IgD-negative memory B cell (primary cell): ENCODE measurements at regions not wholly inside any gene's neighbourhood (a gene's known extent, or its start where the extent isn't known, plus 50 kb on each side); places are given as distances from the start of the nearest gene placed in this dataset.

Experiments
- H3K27ac Mint-ChIP-seq, 3 donors: one replicate each; pipeline ENCODE4 v1.8.0; 2020 to 2022; ENCODE audit warnings: mild to moderate bottlenecking in 3 of 3, mixed read lengths in 3 of 3, moderate library complexity in 1 of 3
- H3K27me3 Mint-ChIP-seq: one replicate; pipeline ENCODE4 v1.8.0; 2021; ENCODE audit warnings: mixed read lengths
- H3K36me3 Mint-ChIP-seq: one replicate; pipeline ENCODE4 v1.8.0; 2020; ENCODE audit warnings: mild to moderate bottlenecking, mixed read lengths
- H3K4me1 Mint-ChIP-seq, 3 donors: one replicate each; pipeline ENCODE4 v1.8.0; 2020 to 2022; ENCODE audit warnings: mixed read lengths in 3 of 3, mild to moderate bottlenecking in 1 of 3
- H3K4me3 Mint-ChIP-seq, 4 donors: one replicate each; pipeline ENCODE4 v1.8.0; 2020 to 2022; ENCODE audit warnings: mild to moderate bottlenecking in 4 of 4, mixed read lengths in 4 of 4, moderate library complexity in 3 of 4
- H3K9me3 Mint-ChIP-seq, 3 donors: one replicate each; pipeline ENCODE4 v1.8.0; 2020 to 2021; ENCODE audit warnings: mixed read lengths in 3 of 3, mild to moderate bottlenecking in 1 of 3

GRCh38 chr1:38578271-38578951 lies 281.2 kb downstream of the RRAGC start:
- Mint-ChIP-seq H3K36me3 (peaks cover 2% of the 10 kb centered on the region), H3K27ac (no peak overlapping the region), H3K27me3 (peaks cover 30% of the 10 kb centered on the region)

GRCh38 chr1:38577937-38578270 lies 281.7 kb downstream of the RRAGC start:
- H3K27me3 Mint-ChIP-seq = peaks cover 30% of the 10 kb centered on the region
- peak overlapping the region in 3 of 4 donors; percentile 70 to 90 (median 71) for H3K4me3 Mint-ChIP-seq
- peaks cover 0 to 2% (median under 1%) of the 10 kb centered on the region in 3 donors for H3K9me3 Mint-ChIP-seq
- peaks cover 0 to 5% (median 3%) of the 10 kb centered on the region in 3 donors for H3K4me1 Mint-ChIP-seq
- no peaks in the 10 kb centered on the region for H3K36me3 Mint-ChIP-seq
- H3K27ac Mint-ChIP-seq = no peak overlapping the region

More at GRCh38 chr1:38578271-38578951, 281.2 kb downstream of the RRAGC start:
- H3K9me3 Mint-ChIP-seq = peaks cover 2 to 4% (median 2%) of the 10 kb centered on the region in 3 donors
- H3K4me1 Mint-ChIP-seq = peaks cover 0 to 5% (median 3%) of the 10 kb centered on the region in 3 donors
- H3K4me3 Mint-ChIP-seq = peak overlapping the region in 2 of 4 donors; percentile 70 to 90

GRCh38 chr1:38577385-38577784 lies 282.2 kb downstream of the RRAGC start:
- peaks cover 0 to 2% (median 0%) of the 10 kb centered on the region in 3 donors for H3K9me3 Mint-ChIP-seq
- peaks cover 31% of the 10 kb centered on the region for H3K27me3 Mint-ChIP-seq
- no peak overlapping the region for H3K27ac Mint-ChIP-seq
- no peaks in the 10 kb centered on the region for H3K36me3 Mint-ChIP-seq
- peak overlapping the region in 1 of 4 donors; percentile 12 for H3K4me3 Mint-ChIP-seq
- peaks cover under 1 to 5% (median 3%) of the 10 kb centered on the region in 3 donors for H3K4me1 Mint-ChIP-seq

- peaks cover 35% of the 10 kb centered on the region for H3K27me3 Mint-ChIP-seq
- no peaks in the 10 kb centered on the region for H3K36me3 Mint-ChIP-seq
- H3K4me3 Mint-ChIP-seq = no peak overlapping the region
- peaks cover 1 to 5% (median 3%) of the 10 kb centered on the region in 3 donors for H3K4me1 Mint-ChIP-seq
- H3K9me3 Mint-ChIP-seq = no peaks in the 10 kb centered on the region
- no peak overlapping the region for H3K27ac Mint-ChIP-seq
These were observed 283.3 kb downstream of the RRAGC start for GRCh38 chr1:38576241-38576640.

- Mint-ChIP-seq H3K27ac (peak overlapping the region in 1 of 3 donors; percentile 27), H3K36me3 (peaks cover 2% of the 10 kb centered on the region), H3K27me3 (peaks cover 14% of the 10 kb centered on the region), H3K4me3 (no peak overlapping the region), H3K9me3 (no peaks in the 10 kb centered on the region), H3K4me1 (peaks cover 0 to 1% (median 0%) of the 10 kb centered on the region in 3 donors)
These were observed 287.8 kb downstream of the RRAGC start for GRCh38 chr1:38571726-38572125.

GRCh38 chr1:38570657-38570975 lies 289.0 kb downstream of the RRAGC start:
- H3K27ac Mint-ChIP-seq = no peak overlapping the region
- H3K27me3 Mint-ChIP-seq = peaks cover 14% of the 10 kb centered on the region
- H3K36me3 Mint-ChIP-seq = peaks cover 2% of the 10 kb centered on the region
- peaks cover 0 to 1% (median 0%) of the 10 kb centered on the region in 3 donors for H3K4me1 Mint-ChIP-seq
- no peaks in the 10 kb centered on the region for H3K9me3 Mint-ChIP-seq
- peak overlapping the region in 1 of 4 donors; percentile 2 for H3K4me3 Mint-ChIP-seq

GRCh38 chr1:38569932-38570656 lies 289.5 kb downstream of the RRAGC start:
- Mint-ChIP-seq H3K4me1 (peaks cover 0 to 1% (median 0%) of the 10 kb centered on the region in 3 donors), H3K27me3 (peaks cover 14% of the 10 kb centered on the region), H3K9me3 (no peaks in the 10 kb centered on the region), H3K4me3 (peak overlapping the region in 1 of 4 donors; percentile 2), H3K36me3 (peaks cover 2% of the 10 kb centered on the region), H3K27ac (no peak overlapping the region)

- H3K4me1 Mint-ChIP-seq = peaks cover 0 to 4% (median 1%) of the 10 kb centered on the region in 3 donors
- no peak overlapping the region for H3K27ac Mint-ChIP-seq
- H3K36me3 Mint-ChIP-seq = peaks cover 2% of the 10 kb centered on the region
- no peak overlapping the region for H3K4me3 Mint-ChIP-seq
- H3K27me3 Mint-ChIP-seq = peaks cover 11% of the 10 kb centered on the region
- no peaks in the 10 kb centered on the region for H3K9me3 Mint-ChIP-seq
These were observed 291.3 kb downstream of the RRAGC start for GRCh38 chr1:38568061-38568857.

- Mint-ChIP-seq H3K4me1 (peaks cover 0 to 5% (median under 1%) of the 10 kb centered on the region in 3 donors), H3K4me3 (no peak overlapping the region), H3K27ac (no peak overlapping the region), H3K27me3 (peaks cover 10% of the 10 kb centered on the region), H3K36me3 (peaks cover 2% of the 10 kb centered on the region), H3K9me3 (no peaks in the 10 kb centered on the region)
These were observed 292.2 kb downstream of the RRAGC start for GRCh38 chr1:38567401-38567800.

GRCh38 chr1:38565020-38565491 lies 294.5 kb downstream of the RRAGC start:
- peaks cover 3% of the 10 kb centered on the region for H3K27me3 Mint-ChIP-seq
- H3K27ac Mint-ChIP-seq = no peak overlapping the region
- H3K9me3 Mint-ChIP-seq = no peaks in the 10 kb centered on the region
- no peaks in the 10 kb centered on the region for H3K36me3 Mint-ChIP-seq
- H3K4me3 Mint-ChIP-seq = no peak overlapping the region
- H3K4me1 Mint-ChIP-seq = peaks cover 0 to 15% (median 0%) of the 10 kb centered on the region in 3 donors

GRCh38 chr1:38563942-38564735 lies 295.4 kb downstream of the RRAGC start:
- Mint-ChIP-seq H3K36me3 (no peaks in the 10 kb centered on the region), H3K9me3 (no peaks in the 10 kb centered on the region), H3K4me3 (no peak overlapping the region), H3K4me1 (peaks cover 3 to 24% (median 8%) of the 10 kb centered on the region in 3 donors), H3K27ac (no peak overlapping the region), H3K27me3 (no peaks in the 10 kb centered on the region)

GRCh38 chr1:38561725-38562124 lies 297.8 kb downstream of the RRAGC start:
- Mint-ChIP-seq H3K27me3 (no peaks in the 10 kb centered on the region), H3K36me3 (no peaks in the 10 kb centered on the region), H3K4me1 (peaks cover 6 to 39% (median 24%) of the 10 kb centered on the region in 3 donors), H3K27ac (peak overlapping the region in 1 of 3 donors; percentile 39), H3K9me3 (no peaks in the 10 kb centered on the region), H3K4me3 (peak overlapping the region in 2 of 4 donors; percentile 38 to 51)

- Mint-ChIP-seq H3K27ac (no peak overlapping the region), H3K27me3 (no peaks in the 10 kb centered on the region), H3K4me1 (peaks cover 6 to 39% (median 24%) of the 10 kb centered on the region in 3 donors), H3K36me3 (no peaks in the 10 kb centered on the region), H3K4me3 (no peak overlapping the region), H3K9me3 (no peaks in the 10 kb centered on the region)
These were observed 298.5 kb downstream of the RRAGC start for GRCh38 chr1:38561110-38561509.

GRCh38 chr1:38560457-38560856 lies 299.1 kb downstream of the RRAGC start:
- Mint-ChIP-seq H3K36me3 (no peaks in the 10 kb centered on the region), H3K27me3 (no peaks in the 10 kb centered on the region), H3K27ac (peak overlapping the region; percentile 51 to 71 (median 66)), H3K9me3 (no peaks in the 10 kb centered on the region), H3K4me1 (peaks cover 6 to 39% (median 24%) of the 10 kb centered on the region in 3 donors), H3K4me3 (peak overlapping the region in 2 of 4 donors; percentile 85 to 95)
